ENCODE measurements at regions not wholly inside any gene's neighbourhood (a gene's known extent, or its start where the extent isn't known, plus 50 kb on each side); places are given as distances from the start of the nearest gene placed in this dataset.

DNA sequence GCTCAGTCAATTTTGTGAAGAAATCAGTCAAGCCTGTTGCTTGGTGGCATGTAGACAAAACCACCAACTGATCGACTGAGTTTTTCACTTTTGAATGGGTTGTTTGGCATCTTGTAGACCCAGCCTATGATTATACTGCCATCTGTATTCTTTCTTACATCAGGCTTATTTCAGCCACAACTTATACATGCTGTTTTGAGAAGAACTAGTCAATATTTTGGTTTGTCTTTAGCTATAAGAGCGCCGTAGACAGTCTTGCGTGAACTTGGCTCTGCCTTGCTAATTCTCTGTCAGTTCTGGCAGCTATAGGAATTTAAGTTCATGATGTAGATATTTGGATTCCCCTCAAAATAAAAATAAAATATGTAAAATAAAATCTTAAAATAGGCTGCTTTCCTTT, 742.0 kb upstream of the FANCL start:
- TF ChIP-seq, protein P1, sequence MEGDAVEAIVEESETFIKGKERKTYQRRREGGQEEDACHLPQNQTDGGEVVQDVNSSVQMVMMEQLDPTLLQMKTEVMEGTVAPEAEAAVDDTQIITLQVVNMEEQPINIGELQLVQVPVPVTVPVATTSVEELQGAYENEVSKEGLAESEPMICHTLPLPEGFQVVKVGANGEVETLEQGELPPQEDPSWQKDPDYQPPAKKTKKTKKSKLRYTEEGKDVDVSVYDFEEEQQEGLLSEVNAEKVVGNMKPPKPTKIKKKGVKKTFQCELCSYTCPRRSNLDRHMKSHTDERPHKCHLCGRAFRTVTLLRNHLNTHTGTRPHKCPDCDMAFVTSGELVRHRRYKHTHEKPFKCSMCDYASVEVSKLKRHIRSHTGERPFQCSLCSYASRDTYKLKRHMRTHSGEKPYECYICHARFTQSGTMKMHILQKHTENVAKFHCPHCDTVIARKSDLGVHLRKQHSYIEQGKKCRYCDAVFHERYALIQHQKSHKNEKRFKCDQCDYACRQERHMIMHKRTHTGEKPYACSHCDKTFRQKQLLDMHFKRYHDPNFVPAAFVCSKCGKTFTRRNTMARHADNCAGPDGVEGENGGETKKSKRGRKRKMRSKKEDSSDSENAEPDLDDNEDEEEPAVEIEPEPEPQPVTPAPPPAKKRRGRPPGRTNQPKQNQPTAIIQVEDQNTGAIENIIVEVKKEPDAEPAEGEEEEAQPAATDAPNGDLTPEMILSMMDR (IDR thresholded peaks at IDR 0.05; ENCODE audit: low read length), result no peak
- no peak for TF ChIP-seq EZH2 (IDR thresholded peaks at IDR 0.05; ENCODE audit: borderline replicate concordance, low read length)

Measured in OCI-LY1 (cell line).